Testis (tissue), 2 donors: ENCODE measurements at regions not wholly inside any gene's neighbourhood (a gene's known extent, or its start where the extent isn't known, plus 50 kb on each side); places are given as distances from the start of the nearest gene placed in this dataset.

Source experiments
- DNase-seq: peaks from one replicate; pipeline ENCODE4 v3.0.0-alpha.2; 2019
- H3K27ac ChIP-seq, 2 donors: fragments of 200-600 bp; sonication (generic); one replicate each; pipeline ENCODE4 v1.5.1; 2019
- H3K27me3 ChIP-seq: fragments of 200-600 bp; sonication (generic); one replicate; pipeline ENCODE4 v1.5.1; 2019
- H3K36me3 ChIP-seq: fragments of 200-600 bp; sonication (generic); one replicate; pipeline ENCODE4 v1.5.1; 2017; ENCODE audit warnings: low read depth; ENCODE audit errors: missing control alignments
- H3K4me1 ChIP-seq: fragments of 200-600 bp; sonication (generic); one replicate; pipeline ENCODE4 v1.5.1; 2019
- H3K4me3 ChIP-seq, 2 donors: fragments of 200-600 bp; sonication (generic); one replicate each; pipeline ENCODE4 v1.5.1; 2017 to 2019
- H3K9me3 ChIP-seq: fragments of 200-600 bp; sonication (generic); one replicate; pipeline ENCODE4 v1.5.1; 2017
- CTCF ChIP-seq, 3 experiments: fragments of 450-650 bp in 2 of 3; fragments of 200-600 bp in 1 of 3; sonication (generic) in 1 of 3; IDR thresholded peaks; one replicate each; pipeline ENCODE4 v1.5.1; 2016 to 2019; ENCODE audit warnings: antibody characterized with exemption in 3 of 3, mild to moderate bottlenecking in 2 of 3, moderate library complexity in 1 of 3
- POLR2A ChIP-seq: fragments of 450-650 bp; IDR thresholded peaks from one replicate; pipeline ENCODE4 v1.6.1; 2017; ENCODE audit warnings: antibody characterized with exemption, mild to moderate bottlenecking, moderate library complexity
- WGBS, 2 donors: methylation state at CpG; one replicate each; pipeline ENCODE4 v1.1.5; 2018; 5-methylcytosine and 5-hydroxymethylcytosine counted together
- intact Hi-C: fragments of 100-400 bp; cut with DNase I; formaldehyde crosslinking; loops from one replicate; pipeline ENCODE4 v1.15.1; 2023; ENCODE audit warnings: low total_unique reads

- no peak for DNase-seq
- H3K4me1 ChIP-seq = peaks cover 6% of the 10 kb centered on the region
- intact Hi-C loops = no loop called here
- no peak overlapping the region for H3K4me3 ChIP-seq
- no peaks in the 10 kb centered on the region for H3K36me3 ChIP-seq
- no peak overlapping the region for H3K27ac ChIP-seq
- no peak for TF ChIP-seq POLR2A
- no peak for TF ChIP-seq CTCF (IDR thresholded peaks at IDR 0.05)
- no peaks in the 10 kb centered on the region for H3K27me3 ChIP-seq
- WGBS, 2 donors = 50 to 68% methylated on average over 1 of the region's 1 CpG
- H3K9me3 ChIP-seq = no peaks in the 10 kb centered on the region
Observed at GRCh38 chr2:220946552-220946951, 625.6 kb downstream of the EPHA4 start.

- H3K4me1 ChIP-seq = peaks cover 6% of the 10 kb centered on the region
- intact Hi-C loops = no loop called here
- no peaks in the 10 kb centered on the region for H3K9me3 ChIP-seq
- no peak overlapping the region for H3K27ac ChIP-seq
- H3K4me3 ChIP-seq = no peak overlapping the region
- 90 to 91% methylated on average over 4 of the region's 4 CpGs for WGBS, 2 donors
- no peak for TF ChIP-seq CTCF (IDR thresholded peaks at IDR 0.05)
- TF ChIP-seq POLR2A = no peak
- no peaks in the 10 kb centered on the region for H3K36me3 ChIP-seq
- no peak for DNase-seq
- no peaks in the 10 kb centered on the region for H3K27me3 ChIP-seq
Observed at GRCh38 chr2:220948579-220948978, 623.5 kb downstream of the EPHA4 start.

- DNase-seq = no peak
- Histone ChIP-seq H3K27ac (no peak overlapping the region), H3K4me3 (no peak overlapping the region), H3K36me3 (no peaks in the 10 kb centered on the region), H3K9me3 (no peaks in the 10 kb centered on the region), H3K4me1 (peaks cover 6% of the 10 kb centered on the region), H3K27me3 (no peaks in the 10 kb centered on the region)
- intact Hi-C loops = no loop called here
- 59 to 65% methylated on average over 3 of the region's 3 CpGs for WGBS, 2 donors
- TF ChIP-seq POLR2A = no peak
- no peak for TF ChIP-seq CTCF (IDR thresholded peaks at IDR 0.05)
Observed at GRCh38 chr2:220949466-220949865, 622.6 kb downstream of the EPHA4 start.

- H3K27ac ChIP-seq = no peak overlapping the region
- no peaks in the 10 kb centered on the region for H3K9me3 ChIP-seq
- TF ChIP-seq CTCF (IDR thresholded peaks at IDR 0.05) = no peak
- no peak for TF ChIP-seq POLR2A
- no peak for DNase-seq
- no peak overlapping the region for H3K4me3 ChIP-seq
- H3K27me3 ChIP-seq = no peaks in the 10 kb centered on the region
- intact Hi-C loops = no loop called here
- WGBS, 2 donors = 54 to 62% methylated on average over 1 of the region's 1 CpG
- no peaks in the 10 kb centered on the region for H3K4me1 ChIP-seq
- no peaks in the 10 kb centered on the region for H3K36me3 ChIP-seq
Observed at GRCh38 chr2:220955776-220956175, 616.3 kb downstream of the EPHA4 start.

GRCh38 chr2:220956429-220956828, 615.7 kb downstream of the EPHA4 start:
- no peak for DNase-seq
- H3K4me3 ChIP-seq = no peak overlapping the region
- H3K9me3 ChIP-seq = no peaks in the 10 kb centered on the region
- 70 to 71% methylated on average over 2 of the region's 2 CpGs for WGBS, 2 donors
- no peak overlapping the region for H3K27ac ChIP-seq
- H3K4me1 ChIP-seq = no peaks in the 10 kb centered on the region
- intact Hi-C loops = no loop called here
- TF ChIP-seq POLR2A (no peak), CTCF (IDR thresholded peaks at IDR 0.05) (no peak)
- no peaks in the 10 kb centered on the region for H3K27me3 ChIP-seq
- no peaks in the 10 kb centered on the region for H3K36me3 ChIP-seq
